IMR-90 (cell line): ENCODE measurements at regions not wholly inside any gene's neighbourhood (a gene's known extent, or its start where the extent isn't known, plus 50 kb on each side); places are given as distances from the start of the nearest gene placed in this dataset.

Source experiments
- ATAC-seq: fragments of 200-7000 bp; cut with Tn5 transposase; 2 replicates; pipeline ENCODE4 v1.9.1; 2020; ENCODE audit warnings: low read depth, mild to moderate bottlenecking, moderate library complexity
- BruUV-seq: library from RNA; stranded (reverse); fragments of 400-500 nt; replicated peaks from 2 replicates; lab custom pipeline; 2021; lab: Mats Ljungman, UMichigan
- CTCF ChIA-PET: fragments of 300-600 bp; formaldehyde crosslinking; extraction: SDS; loops from one replicate; lab custom pipeline; 2021; ENCODE audit warnings: antibody characterized with exemption; lab: Yijun Ruan, JAX
- POLR2A ChIA-PET: fragments of 300-600 bp; sonication (Branson Sonifier 250); formaldehyde crosslinking; loops from one replicate; lab custom pipeline; 2022; ENCODE audit warnings: antibody characterized with exemption; ENCODE audit not compliant: unreplicated experiment; lab: Charles Lee
- DNase-seq: peaks from one replicate; pipeline ENCODE4 v3.0.0; 2013
- H2AFZ ChIP-seq: replicated peaks from 2 replicates; pipeline ENCODE3; 2013; ENCODE audit warnings: low read length, mild to moderate bottlenecking; ENCODE audit not compliant: poor library complexity
- H2AK5ac ChIP-seq: 2 replicates; pipeline ENCODE4 v1.6.1; 2013; ENCODE audit warnings: low read depth, low read length, inconsistent platforms
- H2AK9ac ChIP-seq: replicated peaks from 2 replicates; pipeline ENCODE3; 2013; ENCODE audit warnings: mild to moderate bottlenecking, low read depth, low read length, moderate library complexity; ENCODE audit not compliant: poor library complexity
- H2BK120ac ChIP-seq: 2 replicates; pipeline ENCODE4 v1.6.1; 2013; ENCODE audit warnings: low read depth, low read length, inconsistent platforms
- H2BK15ac ChIP-seq: 3 replicates; pipeline ENCODE4 v1.6.1; 2013; ENCODE audit warnings: low read depth, low read length, inconsistent platforms
- H2BK20ac ChIP-seq: 2 replicates; pipeline ENCODE4 v1.6.1; 2013; ENCODE audit warnings: low read depth, mild to moderate bottlenecking, inconsistent platforms, low read length, moderate library complexity
- H2BK5ac ChIP-seq: 2 replicates; pipeline ENCODE4 v1.6.1; 2013; ENCODE audit warnings: mild to moderate bottlenecking, low read depth, low read length, inconsistent platforms; ENCODE audit not compliant: poor library complexity, severe bottlenecking
- H3K14ac ChIP-seq: replicated peaks from 2 replicates; pipeline ENCODE4 v1.6.1; 2013; ENCODE audit warnings: low read depth, low read length, inconsistent platforms
- H3K18ac ChIP-seq: 2 replicates; pipeline ENCODE4 v1.6.1; 2013; ENCODE audit warnings: low read depth, low read length, control low read depth
- H3K23ac ChIP-seq: 2 replicates; pipeline ENCODE4 v1.6.1; 2013; ENCODE audit warnings: low read depth, low read length, inconsistent platforms
- H3K27ac ChIP-seq: 2 replicates; pipeline ENCODE4 v1.5.1; 2013; ENCODE audit warnings: mild to moderate bottlenecking, control low read depth, low read length; ENCODE audit not compliant: insufficient read depth
- H3K27me3 ChIP-seq: 2 replicates; pipeline ENCODE4 v1.6.1; 2013; ENCODE audit warnings: low read length; ENCODE audit not compliant: control insufficient read depth, insufficient read depth
- H3K36me3 ChIP-seq: 2 replicates; pipeline ENCODE4 v1.6.1; 2013; ENCODE audit warnings: low read length, mixed read lengths; ENCODE audit not compliant: control insufficient read depth, insufficient read depth
- H3K4ac ChIP-seq: 2 replicates; pipeline ENCODE4 v1.6.1; 2013; ENCODE audit warnings: low read depth, low read length, inconsistent platforms
- H3K4me1 ChIP-seq: 2 replicates; pipeline ENCODE4 v1.6.1; 2013; ENCODE audit warnings: low read length, mixed read lengths; ENCODE audit not compliant: control insufficient read depth, insufficient read depth
- H3K4me2 ChIP-seq: 2 replicates; pipeline ENCODE4 v1.6.1; 2013; ENCODE audit warnings: low read depth, mild to moderate bottlenecking, control low read depth, low read length, moderate library complexity
- H3K4me3 ChIP-seq: 2 replicates; pipeline ENCODE4 v1.5.1; 2013; ENCODE audit warnings: low read depth, mild to moderate bottlenecking, control low read depth, low read length, moderate library complexity; ENCODE audit not compliant: insufficient read depth
- H3K56ac ChIP-seq: 2 replicates; pipeline ENCODE4 v1.6.1; 2013; ENCODE audit warnings: low read length, inconsistent platforms; ENCODE audit not compliant: insufficient read depth; ENCODE audit errors: extremely low read depth
- H3K79me1 ChIP-seq, 2 experiments: 2 replicates each; pipeline ENCODE4 v1.6.1; 2013; ENCODE audit warnings: low read length in 2 of 2, inconsistent platforms in 1 of 2, low read depth in 1 of 2
- H3K9ac ChIP-seq: 2 replicates; pipeline ENCODE4 v1.6.1; 2013; ENCODE audit warnings: low read depth, low read length, control low read depth
- H3K9me1 ChIP-seq: 2 replicates; pipeline ENCODE4 v1.6.1; 2013; ENCODE audit warnings: low read length, inconsistent platforms; ENCODE audit not compliant: insufficient read depth
- H3K9me3 ChIP-seq: 2 replicates; pipeline ENCODE4 v1.6.1; 2013; ENCODE audit warnings: low read length; ENCODE audit not compliant: control insufficient read depth, insufficient read depth
- H4K20me1 ChIP-seq: 2 replicates; pipeline ENCODE4 v1.6.1; 2013; ENCODE audit warnings: low read length, inconsistent platforms; ENCODE audit not compliant: insufficient read depth
- H4K5ac ChIP-seq: 2 replicates; pipeline ENCODE4 v1.6.1; 2013; ENCODE audit warnings: mild to moderate bottlenecking, low read depth, low read length, control low read depth
- H4K8ac ChIP-seq, 2 experiments: 2 replicates each; pipeline ENCODE4 v1.6.1; 2013; ENCODE audit warnings: low read depth in 2 of 2, low read length in 2 of 2, control low read depth in 1 of 2, inconsistent platforms in 1 of 2
- H4K91ac ChIP-seq: 2 replicates; pipeline ENCODE4 v1.6.1; 2013; ENCODE audit warnings: low read depth, low read length, inconsistent platforms; ENCODE audit not compliant: insufficient read depth
- ELK1 ChIP-seq: fragments of 150-350 bp; IDR thresholded peaks from 2 replicates; pipeline ENCODE4 v1.6.1; 2016; ENCODE audit warnings: low read depth, mild to moderate bottlenecking, low read length, moderate library complexity, borderline replicate concordance
- MAZ ChIP-seq: IDR thresholded peaks from 2 replicates; pipeline ENCODE4 v1.6.1; 2012; ENCODE audit warnings: low read depth, mild to moderate bottlenecking, low read length, improper control_type of control experiment, moderate library complexity, borderline replicate concordance
- POLR2A ChIP-seq: IDR thresholded peaks from 2 replicates; pipeline ENCODE4 v1.6.1; 2012; ENCODE audit warnings: mild to moderate bottlenecking, low read depth, low read length
- RAD21 ChIP-seq: IDR thresholded peaks from 2 replicates; pipeline ENCODE4 v1.6.1; 2012; ENCODE audit warnings: low read length, improper control_type of control experiment
- RCOR1 ChIP-seq: IDR thresholded peaks from 2 replicates; pipeline ENCODE4 v1.6.1; 2012; ENCODE audit warnings: mild to moderate bottlenecking, low read length, improper control_type of control experiment; ENCODE audit not compliant: insufficient replicate concordance
- RFX5 ChIP-seq: IDR thresholded peaks from 2 replicates; pipeline ENCODE4 v1.8.0; 2012; ENCODE audit warnings: low read depth, mild to moderate bottlenecking, low read length, moderate library complexity
- WGBS, 2 experiments: methylation state at CpG; one replicate each; pipeline versions ENCODE4 v1.1.5 to v1.1.7; 2013; ENCODE audit warnings: missing lambda C conversion rate in 2 of 2; ENCODE audit not compliant: insufficient read length in 1 of 2; ENCODE audit errors: extremely low coverage in 2 of 2; 5-methylcytosine and 5-hydroxymethylcytosine counted together
- dilution Hi-C: fragments of 300-500 bp; cut with HindIII; formaldehyde crosslinking; loops from one replicate; pipeline ENCODE4 v1.14.3; 2018; ENCODE audit warnings: low sequenced_read_pairs; ENCODE audit not compliant: unreplicated experiment
- in situ Hi-C: fragments of 300-500 bp; cut with MboI; formaldehyde crosslinking; loops from 3 replicates; pipeline ENCODE4 v1.14.3; 2019; ENCODE audit warnings: low sequenced_read_pairs, inconsistent platforms, mixed read lengths
- intact Hi-C: fragments of 100-400 bp; cut with micrococcal nuclease; formaldehyde crosslinking; loops from 2 replicates; pipeline ENCODE4 v1.10.0; 2022
- TF ChIP-seq, protein P1 (sequence below): conservative IDR thresholded peaks from 2 replicates; pipeline ENCODE4 v1.5.1; 2012; ENCODE audit warnings: mild to moderate bottlenecking, low read depth, low read length, improper control_type of control experiment
- TF ChIP-seq, protein P2 (sequence below): fragments of 150-350 bp; IDR thresholded peaks from 2 replicates; pipeline ENCODE4 v1.6.1; 2017; ENCODE audit warnings: mild to moderate bottlenecking, antibody characterized with exemption, low read length, low read depth

- no peak for DNase-seq
- intact Hi-C loops (loop anchor here (10.0 kb wide), 1 partner anchor 1935 kb away; no protein-coding TSS in a partner anchor), in situ Hi-C loops (loop anchor here (5.0 kb wide), 1 partner anchor 382 kb away; no protein-coding TSS in a partner anchor), dilution Hi-C loops (no loop called here)
- Histone ChIP-seq H4K91ac (no peak overlapping the region), H2BK120ac (no peak overlapping the region), H3K9me1 (no peaks in the 10 kb centered on the region), H3K79me1 (no peaks in the 10 kb centered on the region), H3K27me3 (no peaks in the 10 kb centered on the region), H3K9me3 (peaks cover 3% of the 10 kb centered on the region), H4K20me1 (no peaks in the 10 kb centered on the region), H2AFZ (no peak overlapping the region), H3K27ac (no peak overlapping the region), H3K4ac (no peak overlapping the region), H2BK5ac (no peak overlapping the region), H3K4me3 (no peak overlapping the region), H2BK20ac (no peak overlapping the region), H3K36me3 (no peaks in the 10 kb centered on the region), H4K5ac (no peak overlapping the region), H3K23ac (no peak overlapping the region), H4K8ac (no peak overlapping the region), H3K56ac (no peak overlapping the region), H3K4me2 (no peak overlapping the region), H2BK15ac (no peak overlapping the region), H3K18ac (no peak overlapping the region), H3K9ac (no peak overlapping the region), H3K14ac (no peak overlapping the region), H2AK9ac (no peak overlapping the region), H2AK5ac (no peak overlapping the region), H3K4me1 (no peaks in the 10 kb centered on the region)
- TF ChIP-seq, protein P1, sequence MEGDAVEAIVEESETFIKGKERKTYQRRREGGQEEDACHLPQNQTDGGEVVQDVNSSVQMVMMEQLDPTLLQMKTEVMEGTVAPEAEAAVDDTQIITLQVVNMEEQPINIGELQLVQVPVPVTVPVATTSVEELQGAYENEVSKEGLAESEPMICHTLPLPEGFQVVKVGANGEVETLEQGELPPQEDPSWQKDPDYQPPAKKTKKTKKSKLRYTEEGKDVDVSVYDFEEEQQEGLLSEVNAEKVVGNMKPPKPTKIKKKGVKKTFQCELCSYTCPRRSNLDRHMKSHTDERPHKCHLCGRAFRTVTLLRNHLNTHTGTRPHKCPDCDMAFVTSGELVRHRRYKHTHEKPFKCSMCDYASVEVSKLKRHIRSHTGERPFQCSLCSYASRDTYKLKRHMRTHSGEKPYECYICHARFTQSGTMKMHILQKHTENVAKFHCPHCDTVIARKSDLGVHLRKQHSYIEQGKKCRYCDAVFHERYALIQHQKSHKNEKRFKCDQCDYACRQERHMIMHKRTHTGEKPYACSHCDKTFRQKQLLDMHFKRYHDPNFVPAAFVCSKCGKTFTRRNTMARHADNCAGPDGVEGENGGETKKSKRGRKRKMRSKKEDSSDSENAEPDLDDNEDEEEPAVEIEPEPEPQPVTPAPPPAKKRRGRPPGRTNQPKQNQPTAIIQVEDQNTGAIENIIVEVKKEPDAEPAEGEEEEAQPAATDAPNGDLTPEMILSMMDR = no peak
- TF ChIP-seq RFX5 = no peak
- TF ChIP-seq POLR2A = no peak
- no peak for TF ChIP-seq RCOR1
- TF ChIP-seq MAZ = no peak
- TF ChIP-seq, protein P2, sequence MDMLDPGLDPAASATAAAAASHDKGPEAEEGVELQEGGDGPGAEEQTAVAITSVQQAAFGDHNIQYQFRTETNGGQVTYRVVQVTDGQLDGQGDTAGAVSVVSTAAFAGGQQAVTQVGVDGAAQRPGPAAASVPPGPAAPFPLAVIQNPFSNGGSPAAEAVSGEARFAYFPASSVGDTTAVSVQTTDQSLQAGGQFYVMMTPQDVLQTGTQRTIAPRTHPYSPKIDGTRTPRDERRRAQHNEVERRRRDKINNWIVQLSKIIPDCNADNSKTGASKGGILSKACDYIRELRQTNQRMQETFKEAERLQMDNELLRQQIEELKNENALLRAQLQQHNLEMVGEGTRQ = no peak
- no peak for TF ChIP-seq ELK1
- TF ChIP-seq RAD21 = no peak
- WGBS, 2 experiments = no CpG with 5 or more reads among the region's 3 CpGs
- ATAC-seq = no peak
- POLR2A ChIA-PET = no interaction called here
- CTCF ChIA-PET = interaction anchor here (1.2 kb wide), 1 partner anchor 22 kb away, joined by 3 read pairs; no protein-coding TSS in a partner anchor
- no TSS peak for BruUV-seq
Measured at GRCh38 chr15:98289747-98290146, 329.2 kb downstream of the ARRDC4 start.
